Caco-2 (cell line): ENCODE measurements at regions not wholly inside any gene's neighbourhood (a gene's known extent, or its start where the extent isn't known, plus 50 kb on each side); places are given as distances from the start of the nearest gene placed in this dataset.

Experiments used
- BruUV-seq: library from RNA; stranded (reverse); fragments of 400-500 nt; replicated peaks from 2 replicates; lab custom pipeline; 2021; lab: Mats Ljungman, UMichigan
- CTCF ChIA-PET: fragments of 300-600 bp; sonication (Branson Sonifier 250); formaldehyde crosslinking; loops from one replicate; lab custom pipeline; 2022; ENCODE audit warnings: antibody characterized with exemption; lab: Charles Lee
- POLR2A ChIA-PET: fragments of 300-600 bp; sonication (Branson Sonifier 250); formaldehyde crosslinking; loops from one replicate; lab custom pipeline; 2022; ENCODE audit warnings: antibody characterized with exemption; lab: Charles Lee
- DNase-seq, 2 experiments: peaks; one replicate each; pipeline versions ENCODE4 v3.0.0 to v3.0.0-alpha.2; 2020 to 2022
- H3K27me3 ChIP-seq: replicated peaks from 2 replicates; pipeline ENCODE4 v1.6.0; 2011; ENCODE audit warnings: low read length; ENCODE audit not compliant: control insufficient read depth, insufficient read depth
- H3K36me3 ChIP-seq: 2 replicates; pipeline ENCODE4 v1.5.1; 2011; ENCODE audit warnings: low read length; ENCODE audit not compliant: control insufficient read depth, insufficient read depth
- H3K4me1 ChIP-seq: fragments of 250-450 bp; sonication (Bioruptor Pico); 2 replicates; pipeline ENCODE4 v1.5.1; 2020; ENCODE audit warnings: mild to moderate bottlenecking
- H3K4me3 ChIP-seq: 2 replicates; pipeline ENCODE4 v1.5.1; 2011; ENCODE audit warnings: low read depth, mild to moderate bottlenecking, control low read depth, low read length
- H3K9me3 ChIP-seq: fragments of 250-450 bp; sonication (Bioruptor Pico); 2 replicates; pipeline ENCODE4 v1.5.1; 2020; ENCODE audit warnings: mild to moderate bottlenecking, moderate library complexity
- H3K27ac Mint-ChIP-seq: one replicate; pipeline ENCODE4 v1.8.0; 2022; ENCODE audit warnings: mixed read lengths; ENCODE audit not compliant: unreplicated experiment
- H3K27me3 Mint-ChIP-seq: one replicate; pipeline ENCODE4 v1.8.0; 2022; ENCODE audit warnings: mixed read lengths; ENCODE audit not compliant: insufficient read depth, unreplicated experiment
- H3K36me3 Mint-ChIP-seq: one replicate; pipeline ENCODE4 v1.8.0; 2022; ENCODE audit warnings: mild to moderate bottlenecking, mixed read lengths; ENCODE audit not compliant: insufficient read depth, unreplicated experiment
- H3K4me1 Mint-ChIP-seq: one replicate; pipeline ENCODE4 v1.8.0; 2022; ENCODE audit warnings: low read depth, mixed read lengths; ENCODE audit not compliant: unreplicated experiment
- H3K4me3 Mint-ChIP-seq: one replicate; pipeline ENCODE4 v1.8.0; 2022; ENCODE audit warnings: mild to moderate bottlenecking, moderate library complexity, mixed read lengths; ENCODE audit not compliant: unreplicated experiment
- H3K9me3 Mint-ChIP-seq: one replicate; pipeline ENCODE4 v1.8.0; 2022; ENCODE audit warnings: mixed read lengths; ENCODE audit not compliant: unreplicated experiment
- intact Hi-C: fragments of 100-400 bp; cut with micrococcal nuclease; formaldehyde crosslinking; loops from one replicate; pipeline ENCODE4 v1.10.0; 2022; ENCODE audit not compliant: unreplicated experiment
- TF ChIP-seq, protein P1 (sequence below), 2 experiments: fragments of 200-600 bp in 1 of 2; IDR thresholded peaks; 1 replicate in 1 of 2; 2 replicates in 1 of 2; pipeline versions ENCODE4 v1.5.1 to v1.8.0; 2011 to 2022; ENCODE audit warnings: antibody characterized with exemption in 1 of 2, control low read depth in 1 of 2, inconsistent platforms in 1 of 2, low read depth in 1 of 2, low read length in 1 of 2, mild to moderate bottlenecking in 1 of 2, moderate library complexity in 1 of 2; ENCODE audit not compliant: insufficient read depth in 1 of 2, severe bottlenecking in 1 of 2, unreplicated experiment in 1 of 2

- H3K9me3 ChIP-seq, result no peaks in the 10 kb centered on the region
- H3K4me3 ChIP-seq, result no peak overlapping the region
- no peaks in the 10 kb centered on the region for H3K4me1 Mint-ChIP-seq
- TF ChIP-seq, protein P1, sequence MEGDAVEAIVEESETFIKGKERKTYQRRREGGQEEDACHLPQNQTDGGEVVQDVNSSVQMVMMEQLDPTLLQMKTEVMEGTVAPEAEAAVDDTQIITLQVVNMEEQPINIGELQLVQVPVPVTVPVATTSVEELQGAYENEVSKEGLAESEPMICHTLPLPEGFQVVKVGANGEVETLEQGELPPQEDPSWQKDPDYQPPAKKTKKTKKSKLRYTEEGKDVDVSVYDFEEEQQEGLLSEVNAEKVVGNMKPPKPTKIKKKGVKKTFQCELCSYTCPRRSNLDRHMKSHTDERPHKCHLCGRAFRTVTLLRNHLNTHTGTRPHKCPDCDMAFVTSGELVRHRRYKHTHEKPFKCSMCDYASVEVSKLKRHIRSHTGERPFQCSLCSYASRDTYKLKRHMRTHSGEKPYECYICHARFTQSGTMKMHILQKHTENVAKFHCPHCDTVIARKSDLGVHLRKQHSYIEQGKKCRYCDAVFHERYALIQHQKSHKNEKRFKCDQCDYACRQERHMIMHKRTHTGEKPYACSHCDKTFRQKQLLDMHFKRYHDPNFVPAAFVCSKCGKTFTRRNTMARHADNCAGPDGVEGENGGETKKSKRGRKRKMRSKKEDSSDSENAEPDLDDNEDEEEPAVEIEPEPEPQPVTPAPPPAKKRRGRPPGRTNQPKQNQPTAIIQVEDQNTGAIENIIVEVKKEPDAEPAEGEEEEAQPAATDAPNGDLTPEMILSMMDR (IDR thresholded peaks at IDR 0.05; ENCODE audit: insufficient read depth in 1 of 2, low read depth in 1 of 2, low read length in 1 of 2, severe bottlenecking in 1 of 2, unreplicated experiment in 1 of 2), result no peak
- H3K27me3 ChIP-seq, result no peaks in the 10 kb centered on the region
- POLR2A ChIA-PET, result no interaction called here
- H3K9me3 Mint-ChIP-seq, result no peaks in the 10 kb centered on the region
- BruUV-seq, result no TSS peak
- intact Hi-C loops, result no loop called here
- CTCF ChIA-PET, result no interaction called here
- H3K36me3 ChIP-seq, result no peaks in the 10 kb centered on the region
- no peaks in the 10 kb centered on the region for H3K4me1 ChIP-seq
- no peak overlapping the region for H3K27ac Mint-ChIP-seq
- no peak for DNase-seq
- H3K4me3 Mint-ChIP-seq, result no peak overlapping the region
- no peaks in the 10 kb centered on the region for H3K36me3 Mint-ChIP-seq
- peaks cover 3% of the 10 kb centered on the region for H3K27me3 Mint-ChIP-seq
Observed at GRCh38 chr4:123893011-123893981, 496.7 kb downstream of the SPRY1 start.

DNA sequence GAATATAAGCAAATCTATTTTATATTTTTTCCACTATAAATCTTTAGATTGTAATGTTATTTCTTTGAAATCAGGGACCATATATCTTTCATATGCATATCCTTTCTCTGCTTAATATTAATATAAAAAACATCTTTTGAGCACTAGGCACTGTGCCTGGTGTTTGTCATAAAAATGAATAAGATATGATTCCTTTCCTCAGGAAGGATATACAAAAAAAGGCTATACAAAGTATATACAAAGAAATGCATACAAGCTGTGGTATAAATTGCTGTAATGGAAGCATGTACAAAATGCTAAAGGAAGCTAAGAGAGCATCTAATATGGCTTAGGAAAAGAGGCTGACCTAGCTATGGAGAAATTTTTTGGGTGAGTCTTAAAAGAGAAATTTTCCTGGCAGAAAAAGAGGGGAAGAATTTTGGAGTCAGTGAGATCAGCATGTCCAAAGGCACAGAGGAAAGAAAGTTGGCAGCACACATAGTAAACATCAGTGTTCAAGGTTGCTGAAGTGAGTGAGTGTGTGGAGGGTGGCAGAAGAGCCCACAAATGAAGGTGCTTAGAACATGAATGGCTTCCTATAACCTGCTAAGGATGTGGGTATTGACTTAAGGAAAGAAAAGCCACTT, 500.0 kb downstream of the SPRY1 start:
- no peak overlapping the region for H3K4me3 ChIP-seq
- DNase-seq, result no peak
- Mint-ChIP-seq H3K4me3 (no peak overlapping the region), H3K9me3 (no peaks in the 10 kb centered on the region), H3K4me1 (no peaks in the 10 kb centered on the region), H3K27me3 (peaks cover 3% of the 10 kb centered on the region), H3K27ac (no peak overlapping the region), H3K36me3 (no peaks in the 10 kb centered on the region)
- BruUV-seq, result no TSS peak
- H3K9me3 ChIP-seq, result no peaks in the 10 kb centered on the region
- intact Hi-C loops, result no loop called here
- ChIA-PET CTCF (no interaction called here), POLR2A (no interaction called here)
- TF ChIP-seq, protein P1 (IDR thresholded peaks at IDR 0.05; ENCODE audit: insufficient read depth in 1 of 2, low read depth in 1 of 2, low read length in 1 of 2, severe bottlenecking in 1 of 2, unreplicated experiment in 1 of 2), result no peak
- no peaks in the 10 kb centered on the region for H3K36me3 ChIP-seq
- no peaks in the 10 kb centered on the region for H3K27me3 ChIP-seq
- no peaks in the 10 kb centered on the region for H3K4me1 ChIP-seq

GRCh38 chr4:123898946-123899666, 502.5 kb downstream of the SPRY1 start:
- Histone ChIP-seq H3K4me1 (no peaks in the 10 kb centered on the region), H3K36me3 (no peaks in the 10 kb centered on the region), H3K27me3 (no peaks in the 10 kb centered on the region), H3K4me3 (no peak overlapping the region), H3K9me3 (no peaks in the 10 kb centered on the region)
- ChIA-PET CTCF (no interaction called here), POLR2A (no interaction called here)
- H3K27ac Mint-ChIP-seq, result no peak overlapping the region
- intact Hi-C loops, result no loop called here
- TF ChIP-seq, protein P1 (IDR thresholded peaks at IDR 0.05; ENCODE audit: insufficient read depth in 1 of 2, low read depth in 1 of 2, low read length in 1 of 2, severe bottlenecking in 1 of 2, unreplicated experiment in 1 of 2), result no peak
- no peak for DNase-seq
- H3K27me3 Mint-ChIP-seq, result peaks cover 3% of the 10 kb centered on the region
- no peak overlapping the region for H3K4me3 Mint-ChIP-seq
- H3K4me1 Mint-ChIP-seq, result no peaks in the 10 kb centered on the region
- H3K9me3 Mint-ChIP-seq, result no peaks in the 10 kb centered on the region
- H3K36me3 Mint-ChIP-seq, result no peaks in the 10 kb centered on the region
- BruUV-seq, result no TSS peak
